Smooth muscle cell (in vitro differentiated cells): ENCODE measurements at regions not wholly inside any gene's neighbourhood (a gene's known extent, or its start where the extent isn't known, plus 50 kb on each side); places are given as distances from the start of the nearest gene placed in this dataset.

ENCODE experiments used
- DNase-seq: peaks from one replicate; lab custom pipeline; 2025; ENCODE audit not compliant: unreplicated experiment; lab: John Stamatoyannopoulos, UW
- H2AFZ ChIP-seq: fragments of 200-600 bp; sonication (generic); 2 replicates; pipeline ENCODE4 v1.6.0; 2016; ENCODE audit warnings: antibody characterized with exemption, low read depth, mild to moderate bottlenecking
- H3F3A ChIP-seq: fragments of 200-600 bp; sonication (generic); 2 replicates; pipeline ENCODE4 v1.6.0; 2017; ENCODE audit warnings: antibody characterized with exemption, low read depth
- H3K27ac ChIP-seq: fragments of 200-600 bp; sonication (generic); 2 replicates; pipeline ENCODE4 v1.5.1; 2016; ENCODE audit warnings: low read depth, mild to moderate bottlenecking
- H3K27me3 ChIP-seq: fragments of 200-600 bp; sonication (generic); 2 replicates; pipeline ENCODE4 v1.6.1; 2016; ENCODE audit warnings: low read depth, mild to moderate bottlenecking
- H3K36me3 ChIP-seq: fragments of 200-600 bp; sonication (generic); 2 replicates; pipeline ENCODE4 v1.5.1; 2016; ENCODE audit warnings: low read depth
- H3K4me1 ChIP-seq: fragments of 200-600 bp; sonication (generic); 2 replicates; pipeline ENCODE4 v1.5.1; 2016; ENCODE audit warnings: low read depth
- H3K4me2 ChIP-seq: fragments of 200-600 bp; sonication (generic); 2 replicates; pipeline ENCODE4 v1.6.0; 2016; ENCODE audit warnings: mild to moderate bottlenecking
- H3K4me3 ChIP-seq: fragments of 200-600 bp; sonication (generic); 2 replicates; pipeline ENCODE4 v1.5.1; 2016; ENCODE audit warnings: mild to moderate bottlenecking
- H3K79me2 ChIP-seq: fragments of 200-600 bp; sonication (generic); 2 replicates; pipeline ENCODE4 v1.6.0; 2016; ENCODE audit warnings: low read depth, mild to moderate bottlenecking
- H3K9ac ChIP-seq: fragments of 200-600 bp; sonication (generic); 2 replicates; pipeline ENCODE4 v1.6.0; 2016; ENCODE audit warnings: low read depth
- H3K9me3 ChIP-seq: fragments of 200-600 bp; sonication (generic); replicated peaks from 2 replicates; pipeline ENCODE4 v1.5.1; 2016; ENCODE audit warnings: low read depth
- H4K20me1 ChIP-seq: fragments of 200-600 bp; sonication (generic); 2 replicates; pipeline ENCODE4 v1.6.0; 2016; ENCODE audit warnings: low read depth
- CTCF ChIP-seq: fragments of 200-600 bp; sonication (generic); IDR thresholded peaks from 2 replicates; pipeline ENCODE4 v1.5.1; 2017; ENCODE audit warnings: borderline replicate concordance, mild to moderate bottlenecking, antibody characterized with exemption; ENCODE audit not compliant: insufficient read depth, poor library complexity, severe bottlenecking
- WGBS: methylation state at CpG from one replicate; pipeline ENCODE4 v1.1.7; 2016; ENCODE audit warnings: low lambda C conversion rate; 5-methylcytosine and 5-hydroxymethylcytosine counted together

DNA sequence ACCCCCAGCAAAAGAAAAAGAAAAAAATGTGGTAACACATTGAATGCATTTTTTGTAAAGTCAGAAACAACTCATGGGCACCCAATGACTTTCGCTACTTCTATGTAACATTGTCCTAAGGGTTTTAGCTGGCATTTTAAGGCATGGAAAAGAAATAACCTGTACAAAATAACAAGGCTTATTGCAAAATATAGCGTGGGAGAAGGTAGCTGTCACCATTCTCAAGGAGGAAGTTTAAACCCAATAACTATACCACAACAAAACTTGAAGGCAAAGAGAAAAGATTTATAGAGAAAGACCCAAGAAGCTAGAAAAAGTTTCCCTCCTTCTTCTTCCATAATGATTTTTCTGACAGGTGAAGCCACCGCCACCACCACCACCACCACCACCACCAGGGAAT, 55.7 kb upstream of the ACP3 start:
- no peaks in the 10 kb centered on the region for H3K27me3 ChIP-seq
- no peaks in the 10 kb centered on the region for H3K79me2 ChIP-seq
- H3K4me3 ChIP-seq = no peak overlapping the region
- H3K4me2 ChIP-seq = no peak overlapping the region
- no peaks in the 10 kb centered on the region for H4K20me1 ChIP-seq
- 94% methylated on average over 3 of the region's 3 CpGs for WGBS
- peaks cover 2% of the 10 kb centered on the region for H3F3A ChIP-seq
- H2AFZ ChIP-seq = no peak overlapping the region
- H3K27ac ChIP-seq = no peak overlapping the region
- no peak overlapping the region for H3K9ac ChIP-seq
- H3K4me1 ChIP-seq = peaks cover 13% of the 10 kb centered on the region
- no peaks in the 10 kb centered on the region for H3K9me3 ChIP-seq
- no peak for TF ChIP-seq CTCF
- H3K36me3 ChIP-seq = no peaks in the 10 kb centered on the region
- DNase-seq = no peak

GRCh38 chr3:132262305-132262704, 54.9 kb upstream of the ACP3 start:
- no peaks in the 10 kb centered on the region for H3F3A ChIP-seq
- no peak overlapping the region for H3K4me2 ChIP-seq
- no peaks in the 10 kb centered on the region for H4K20me1 ChIP-seq
- no peaks in the 10 kb centered on the region for H3K36me3 ChIP-seq
- TF ChIP-seq CTCF = no peak
- no peaks in the 10 kb centered on the region for H3K79me2 ChIP-seq
- H3K4me1 ChIP-seq = peaks cover 13% of the 10 kb centered on the region
- no peaks in the 10 kb centered on the region for H3K9me3 ChIP-seq
- no peaks in the 10 kb centered on the region for H3K27me3 ChIP-seq
- H2AFZ ChIP-seq = no peak overlapping the region
- no peak overlapping the region for H3K4me3 ChIP-seq
- H3K9ac ChIP-seq = no peak overlapping the region
- WGBS = 95% methylated on average over 2 of the region's 2 CpGs
- no peak for DNase-seq
- no peak overlapping the region for H3K27ac ChIP-seq

GRCh38 chr3:132262956-132263355, 54.3 kb upstream of the ACP3 start:
- Histone ChIP-seq H3K27ac (no peak overlapping the region), H3K4me2 (no peak overlapping the region), H3K4me1 (peaks cover 13% of the 10 kb centered on the region), H3K36me3 (no peaks in the 10 kb centered on the region), H3F3A (no peaks in the 10 kb centered on the region), H3K79me2 (no peaks in the 10 kb centered on the region), H2AFZ (no peak overlapping the region), H4K20me1 (no peaks in the 10 kb centered on the region), H3K9me3 (no peaks in the 10 kb centered on the region), H3K4me3 (no peak overlapping the region), H3K9ac (no peak overlapping the region), H3K27me3 (no peaks in the 10 kb centered on the region)
- DNase-seq = no peak
- 92% methylated on average over 2 of the region's 2 CpGs for WGBS
- no peak for TF ChIP-seq CTCF

DNA sequence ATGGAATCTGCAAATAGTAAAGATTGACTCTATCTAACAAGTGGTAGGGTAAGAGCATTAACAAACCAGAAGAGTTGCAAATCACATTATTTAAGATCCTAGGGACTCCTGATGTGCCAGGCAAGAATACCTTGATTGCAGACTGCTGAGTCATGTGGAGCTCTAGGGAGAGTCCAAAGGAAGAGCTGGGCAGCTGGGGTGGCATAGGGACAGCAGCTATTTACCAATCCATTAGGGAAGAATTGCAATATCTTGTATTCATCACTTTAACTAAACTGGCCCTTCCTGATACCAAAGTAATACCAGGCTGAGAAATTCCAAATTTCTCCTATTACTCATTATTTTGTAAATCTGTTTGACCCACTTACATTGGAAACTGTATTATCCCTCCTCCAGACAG, 52.2 kb upstream of the ACP3 start:
- no peak for TF ChIP-seq CTCF
- H2AFZ ChIP-seq = no peak overlapping the region

More for the DNA sequence above, 52.2 kb upstream of the ACP3 start:
- no peaks in the 10 kb centered on the region for H4K20me1 ChIP-seq
- H3K27ac ChIP-seq = no peak overlapping the region
- no peaks in the 10 kb centered on the region for H3K79me2 ChIP-seq
- no peaks in the 10 kb centered on the region for H3K9me3 ChIP-seq
- DNase-seq = no peak
- no peaks in the 10 kb centered on the region for H3K36me3 ChIP-seq
- no peak overlapping the region for H3K9ac ChIP-seq
- H3K4me1 ChIP-seq = peaks cover 7% of the 10 kb centered on the region
- no peak overlapping the region for H3K4me3 ChIP-seq
- H3K4me2 ChIP-seq = no peak overlapping the region
- no peaks in the 10 kb centered on the region for H3K27me3 ChIP-seq
- H3F3A ChIP-seq = peaks cover 2% of the 10 kb centered on the region
